ENCODE measurements at regions not wholly inside any gene's neighbourhood (a gene's known extent, or its start where the extent isn't known, plus 50 kb on each side); places are given as distances from the start of the nearest gene placed in this dataset.

DNA sequence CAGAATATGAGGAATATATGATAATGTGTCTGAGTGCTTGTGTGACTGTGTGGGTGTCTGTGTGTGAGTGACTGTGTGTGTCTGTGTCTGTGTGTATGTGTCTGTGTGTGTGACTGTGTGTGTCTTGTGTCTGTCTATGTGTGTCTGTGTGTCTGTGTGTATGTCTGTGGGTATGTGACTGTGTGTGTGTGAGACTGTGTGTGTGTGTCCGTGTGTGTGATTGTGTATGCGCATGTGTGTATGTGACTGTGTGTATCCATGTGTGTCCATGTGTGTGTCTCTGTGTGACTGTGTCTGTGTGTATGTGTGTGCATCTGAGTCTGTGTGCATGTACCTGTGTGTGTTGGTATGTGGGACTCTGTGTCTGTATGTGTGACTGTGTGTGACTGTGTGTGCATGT, 1361.2 kb upstream of the TMEM132C start:
- Mint-ChIP-seq H3K36me3 (no peaks in the 10 kb centered on the region), H3K27me3 (ENCODE audit: insufficient read depth, low read depth) (peaks cover 4% of the 10 kb centered on the region), H3K27ac (no peak overlapping the region), H3K4me1 (peaks cover 2% of the 10 kb centered on the region), H3K9me3 (peaks cover 4% of the 10 kb centered on the region), H3K4me3 (no peak overlapping the region)
- H3F3A ChIP-seq (ENCODE audit: low read depth): no peaks in the 10 kb centered on the region
- H3K9me3 ChIP-seq (ENCODE audit: low read depth): no peaks in the 10 kb centered on the region
- no peaks in the 10 kb centered on the region for H3K27me3 ChIP-seq
- H2AFZ ChIP-seq (replicated peaks): no peak overlapping the region
- no peak overlapping the region for H3K4me3 ChIP-seq
- no peak overlapping the region for H3K27ac ChIP-seq
- H3K36me3 ChIP-seq: no peaks in the 10 kb centered on the region
- H3K79me2 ChIP-seq (ENCODE audit: low read depth): no peaks in the 10 kb centered on the region
- no peaks in the 10 kb centered on the region for H4K20me1 ChIP-seq (ENCODE audit: low read depth)
- TF ChIP-seq EZH2phosphoT487 (IDR thresholded peaks at IDR 0.05) (no peak), CTCF (IDR thresholded peaks at IDR 0.05) (no peak), EZH2 (IDR thresholded peaks at IDR 0.05) (no peak)
- no peak overlapping the region for H3K9ac ChIP-seq
- DNase-seq (ENCODE audit: low spot score): no peak
- H3K4me1 ChIP-seq: peaks cover 13% of the 10 kb centered on the region
- no peak overlapping the region for H3K4me2 ChIP-seq

GRCh38 chr12:126907900-126908764, 1358.8 kb upstream of the TMEM132C start:
- Histone ChIP-seq H3K27ac (no peak overlapping the region), H3K4me1 (peaks cover 6% of the 10 kb centered on the region), H3K27me3 (no peaks in the 10 kb centered on the region), H3K4me3 (no peak overlapping the region), H3K4me2 (no peak overlapping the region), H3F3A (ENCODE audit: low read depth) (no peaks in the 10 kb centered on the region), H3K9ac (no peak overlapping the region), H3K9me3 (ENCODE audit: low read depth) (no peaks in the 10 kb centered on the region), H3K79me2 (ENCODE audit: low read depth) (no peaks in the 10 kb centered on the region), H3K36me3 (no peaks in the 10 kb centered on the region), H2AFZ (replicated peaks) (no peak overlapping the region), H4K20me1 (ENCODE audit: low read depth) (no peaks in the 10 kb centered on the region)
- no peak overlapping the region for H3K4me3 Mint-ChIP-seq
- H3K9me3 Mint-ChIP-seq: peaks cover 7% of the 10 kb centered on the region
- no peaks in the 10 kb centered on the region for H3K36me3 Mint-ChIP-seq
- TF ChIP-seq EZH2 (IDR thresholded peaks at IDR 0.05) (no peak), CTCF (IDR thresholded peaks at IDR 0.05) (no peak), EZH2phosphoT487 (IDR thresholded peaks at IDR 0.05) (no peak)
- no peaks in the 10 kb centered on the region for H3K4me1 Mint-ChIP-seq
- H3K27ac Mint-ChIP-seq: no peak overlapping the region
- no peak for DNase-seq (ENCODE audit: low spot score)
- peaks cover 4% of the 10 kb centered on the region for H3K27me3 Mint-ChIP-seq (ENCODE audit: insufficient read depth, low read depth)

DNA sequence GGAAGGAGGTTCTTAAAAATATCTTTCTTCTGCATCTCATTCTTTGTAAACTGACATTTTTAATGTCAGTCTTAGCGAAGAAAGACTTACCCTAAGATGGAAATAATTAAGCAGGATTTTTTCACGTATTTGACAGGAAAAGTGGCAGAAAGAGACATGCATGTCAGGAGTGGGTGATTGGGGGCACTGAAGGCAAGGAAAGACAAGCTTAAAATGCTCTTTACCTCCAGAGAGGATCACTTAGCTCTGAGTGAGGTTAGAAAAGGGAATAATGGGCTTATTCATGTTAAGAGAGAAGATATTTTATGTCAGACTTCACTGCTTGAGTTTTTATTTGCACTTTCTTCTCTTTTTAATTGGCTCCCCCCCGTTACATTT, 1358.2 kb upstream of the TMEM132C start:
- H3K27ac ChIP-seq: no peak overlapping the region
- no peaks in the 10 kb centered on the region for H3K79me2 ChIP-seq (ENCODE audit: low read depth)
- Mint-ChIP-seq H3K4me1 (no peaks in the 10 kb centered on the region), H3K9me3 (peaks cover 7% of the 10 kb centered on the region), H3K27me3 (ENCODE audit: insufficient read depth, low read depth) (peaks cover 4% of the 10 kb centered on the region), H3K4me3 (no peak overlapping the region), H3K36me3 (no peaks in the 10 kb centered on the region), H3K27ac (no peak overlapping the region)
- TF ChIP-seq EZH2phosphoT487 (IDR thresholded peaks at IDR 0.05): no peak
- TF ChIP-seq CTCF (IDR thresholded peaks at IDR 0.05): no peak
- no peak for TF ChIP-seq EZH2 (IDR thresholded peaks at IDR 0.05)
- H3K27me3 ChIP-seq: no peaks in the 10 kb centered on the region
- no peaks in the 10 kb centered on the region for H3F3A ChIP-seq (ENCODE audit: low read depth)
- no peak overlapping the region for H3K4me3 ChIP-seq
- no peaks in the 10 kb centered on the region for H3K9me3 ChIP-seq (ENCODE audit: low read depth)
- no peaks in the 10 kb centered on the region for H4K20me1 ChIP-seq (ENCODE audit: low read depth)
- no peaks in the 10 kb centered on the region for H3K36me3 ChIP-seq
- H3K4me1 ChIP-seq: peaks cover 6% of the 10 kb centered on the region
- H3K4me2 ChIP-seq: no peak overlapping the region
- H3K9ac ChIP-seq: no peak overlapping the region
- H2AFZ ChIP-seq (replicated peaks): no peak overlapping the region
- DNase-seq (ENCODE audit: low spot score): no peak
